DOHH2 (cell line): ENCODE measurements at regions not wholly inside any gene's neighbourhood (a gene's known extent, or its start where the extent isn't known, plus 50 kb on each side); places are given as distances from the start of the nearest gene placed in this dataset.

ENCODE experiments used
- H3F3A ChIP-seq: fragments of 200-600 bp; sonication (generic), shearing (Covaris generic); 2 replicates; pipeline ENCODE4 v1.6.0; 2016; ENCODE audit warnings: antibody characterized with exemption, mild to moderate bottlenecking; ENCODE audit not compliant: control insufficient read depth, insufficient read depth
- H3K27ac ChIP-seq: fragments of 200-600 bp; sonication (generic); 2 replicates; pipeline ENCODE4 v1.5.1; 2014; ENCODE audit warnings: low read depth, mild to moderate bottlenecking, low read length, moderate library complexity
- H3K27me3 ChIP-seq: fragments of 200-600 bp; sonication (generic); 2 replicates; pipeline ENCODE4 v1.6.1; 2014; ENCODE audit warnings: mild to moderate bottlenecking, low read length, mixed read lengths; ENCODE audit not compliant: control insufficient read depth
- H3K36me3 ChIP-seq: fragments of 200-600 bp; sonication (generic); 2 replicates; pipeline ENCODE4 v1.6.1; 2014; ENCODE audit warnings: mild to moderate bottlenecking, low read length, moderate library complexity, mixed read lengths; ENCODE audit not compliant: control insufficient read depth
- H3K4me1 ChIP-seq: fragments of 200-600 bp; sonication (generic); 2 replicates; pipeline ENCODE4 v1.6.1; 2014; ENCODE audit warnings: mild to moderate bottlenecking, low read length, mixed read lengths; ENCODE audit not compliant: control insufficient read depth
- H3K4me2 ChIP-seq: fragments of 200-600 bp; sonication (generic); 2 replicates; pipeline ENCODE4 v1.6.0; 2014; ENCODE audit warnings: mild to moderate bottlenecking, low read length, moderate library complexity
- H3K4me3 ChIP-seq: fragments of 200-600 bp; sonication (generic); 2 replicates; pipeline ENCODE4 v1.5.1; 2014; ENCODE audit warnings: mild to moderate bottlenecking, low read length, mixed read lengths
- H3K79me2 ChIP-seq: fragments of 200-600 bp; sonication (generic); 2 replicates; pipeline ENCODE4 v1.6.1; 2014; ENCODE audit warnings: mild to moderate bottlenecking, low read length, mixed read lengths; ENCODE audit not compliant: control insufficient read depth
- H3K9me2 ChIP-seq: fragments of 200-600 bp; sonication (generic); replicated peaks from 2 replicates; pipeline ENCODE4 v1.6.1; 2014; ENCODE audit warnings: mild to moderate bottlenecking, low read length, mixed read lengths; ENCODE audit not compliant: control insufficient read depth
- H3K9me3 ChIP-seq: fragments of 200-600 bp; sonication (generic); 2 replicates; pipeline ENCODE4 v1.6.1; 2014; ENCODE audit warnings: antibody characterized with exemption, low read length, mixed read lengths; ENCODE audit not compliant: control insufficient read depth, insufficient read depth
- H4K20me1 ChIP-seq: fragments of 200-600 bp; sonication (generic); 2 replicates; pipeline ENCODE4 v1.6.0; 2014; ENCODE audit warnings: low read depth, mild to moderate bottlenecking, antibody characterized with exemption, low read length, moderate library complexity; ENCODE audit not compliant: control insufficient read depth, insufficient read depth
- CTCF ChIP-seq: fragments of 200-600 bp; sonication (generic); IDR thresholded peaks from one replicate; pipeline ENCODE4 v1.5.1; 2014; ENCODE audit warnings: antibody characterized with exemption, mild to moderate bottlenecking, low read depth, low read length; ENCODE audit not compliant: poor library complexity, severe bottlenecking
- EZH2phosphoT487 ChIP-seq: fragments of 200-600 bp; sonication (generic); IDR thresholded peaks from 2 replicates; pipeline ENCODE4 v1.6.1; 2017; ENCODE audit warnings: borderline replicate concordance, mild to moderate bottlenecking, antibody characterized with exemption, low read length, moderate library complexity, mixed read lengths

DNA sequence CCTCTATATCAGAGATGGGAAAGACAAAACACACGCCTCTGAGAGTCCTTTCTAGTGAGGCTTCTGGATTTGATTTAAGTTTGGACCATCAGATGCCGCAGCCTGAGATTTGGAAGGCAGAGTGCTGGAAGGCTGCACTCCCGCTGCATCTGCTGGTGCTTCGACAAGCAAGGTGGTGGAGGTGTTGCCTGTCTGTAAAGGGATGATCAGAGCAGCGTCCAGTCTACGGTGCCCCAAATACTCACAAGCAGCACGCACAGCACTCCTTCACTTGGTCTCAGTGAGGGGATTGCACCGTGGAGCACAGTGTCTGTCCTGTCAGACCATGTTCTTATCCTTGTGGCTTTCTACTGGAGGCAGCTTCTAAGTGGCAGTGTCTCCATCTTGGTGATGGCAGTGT, 221.4 kb downstream of the GADD45G start:
- H3K4me3 ChIP-seq, result no peak overlapping the region
- no peaks in the 10 kb centered on the region for H3K4me1 ChIP-seq
- no peak overlapping the region for H3K27ac ChIP-seq
- peaks cover 21% of the 10 kb centered on the region for H3K27me3 ChIP-seq
- no peak for TF ChIP-seq CTCF
- TF ChIP-seq EZH2phosphoT487, result no peak
- no peaks in the 10 kb centered on the region for H3F3A ChIP-seq
- H3K9me2 ChIP-seq, result no peaks in the 10 kb centered on the region
- no peaks in the 10 kb centered on the region for H3K79me2 ChIP-seq
- no peaks in the 10 kb centered on the region for H4K20me1 ChIP-seq
- no peak overlapping the region for H3K4me2 ChIP-seq
- no peaks in the 10 kb centered on the region for H3K9me3 ChIP-seq
- H3K36me3 ChIP-seq, result no peaks in the 10 kb centered on the region

DNA sequence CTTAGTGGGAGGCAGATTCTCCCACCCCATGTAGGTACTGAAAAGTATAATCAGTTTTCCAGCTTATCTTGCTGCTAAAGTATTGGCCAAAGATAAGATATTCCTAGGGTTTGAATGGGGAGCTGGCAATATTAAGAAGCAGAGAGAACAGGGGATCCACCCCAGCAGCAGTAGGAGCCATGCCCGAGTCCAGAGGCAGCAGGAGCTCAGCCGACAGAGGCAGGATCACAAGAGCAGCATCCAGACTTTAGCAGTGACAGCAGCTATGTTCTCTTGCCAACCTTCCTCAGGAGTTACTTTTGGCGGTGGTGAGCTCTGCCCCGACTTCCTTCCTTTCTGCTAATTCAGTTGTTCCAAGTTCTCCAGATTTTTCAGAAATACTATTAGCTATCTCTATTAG, 224.5 kb downstream of the GADD45G start:
- Histone ChIP-seq H3K27me3 (peaks cover 21% of the 10 kb centered on the region), H3K9me3 (no peaks in the 10 kb centered on the region), H3K79me2 (no peaks in the 10 kb centered on the region), H3F3A (no peaks in the 10 kb centered on the region), H3K4me2 (no peak overlapping the region), H3K4me1 (no peaks in the 10 kb centered on the region), H3K27ac (no peak overlapping the region), H3K36me3 (no peaks in the 10 kb centered on the region), H4K20me1 (no peaks in the 10 kb centered on the region), H3K4me3 (no peak overlapping the region), H3K9me2 (no peaks in the 10 kb centered on the region)
- no peak for TF ChIP-seq CTCF

GRCh38 chr9:89835666-89836065, 230.9 kb downstream of the GADD45G start:
- TF ChIP-seq CTCF (no peak), EZH2phosphoT487 (no peak)
- no peak overlapping the region for H3K27ac ChIP-seq

More at GRCh38 chr9:89835666-89836065, 230.9 kb downstream of the GADD45G start:
- Histone ChIP-seq H3K4me3 (no peak overlapping the region), H3K9me3 (no peaks in the 10 kb centered on the region), H3K27me3 (no peaks in the 10 kb centered on the region), H3K9me2 (no peaks in the 10 kb centered on the region), H4K20me1 (no peaks in the 10 kb centered on the region), H3F3A (no peaks in the 10 kb centered on the region), H3K4me2 (no peak overlapping the region), H3K4me1 (no peaks in the 10 kb centered on the region), H3K79me2 (no peaks in the 10 kb centered on the region), H3K36me3 (no peaks in the 10 kb centered on the region)
